Endothelial cell of umbilical vein (primary cell): ENCODE measurements at regions not wholly inside any gene's neighbourhood (a gene's known extent, or its start where the extent isn't known, plus 50 kb on each side); places are given as distances from the start of the nearest gene placed in this dataset.
A peak's percentile ranks its signal among the peaks of the same experiment; 100 is the strongest.

Source experiments
- BruUV-seq: library from RNA; stranded (reverse); fragments of 400-500 nt; replicated peaks from 2 replicates; lab custom pipeline; 2021; lab: Mats Ljungman, UMichigan
- CTCF ChIA-PET: fragments of 300-600, 350-600 bp; sonication (Branson Sonifier 250); formaldehyde crosslinking; loops from one replicate; lab custom pipeline; 2021; ENCODE audit warnings: antibody characterized with exemption, inconsistent platforms; lab: Charles Lee
- POLR2A ChIA-PET: fragments of 300-600, 350-600 bp; sonication (Branson Sonifier 250); formaldehyde crosslinking; loops from one replicate; lab custom pipeline; 2021; ENCODE audit warnings: antibody characterized with exemption, inconsistent platforms; lab: Charles Lee
- DNase-seq: peaks from one replicate; pipeline ENCODE4 v3.0.0-alpha.2; 2011; ENCODE audit warnings: low read depth, low spot score
- FAIRE-seq: peaks from 2 replicates; lab custom pipeline; 2011; peaks lifted over from hg19 to GRCh38; lab: Jason Lieb, UNC
- H2AFZ ChIP-seq: 2 replicates; pipeline ENCODE4 v1.6.0; 2012; ENCODE audit warnings: low read depth, low read length, control low read depth, inconsistent platforms
- H3K27ac ChIP-seq: 2 replicates; pipeline ENCODE4 v1.5.1; 2011; ENCODE audit warnings: low read depth, mild to moderate bottlenecking, control low read depth, low read length, moderate library complexity; ENCODE audit not compliant: insufficient read depth
- H3K27me3 ChIP-seq, 2 experiments: 2 replicates each; pipeline versions ENCODE4 v1.6.0 to v1.6.1; 2011; ENCODE audit warnings: low read length in 2 of 2, mixed read lengths in 1 of 2; ENCODE audit not compliant: control insufficient read depth in 2 of 2, insufficient read depth in 2 of 2
- H3K36me3 ChIP-seq, 2 experiments: 2 replicates in 1 of 2; 3 replicates in 1 of 2; pipeline ENCODE4 v1.5.1; 2011; ENCODE audit warnings: low read length in 2 of 2, mild to moderate bottlenecking in 1 of 2, moderate library complexity in 1 of 2; ENCODE audit not compliant: control insufficient read depth in 2 of 2, insufficient read depth in 2 of 2; ENCODE audit errors: extremely low read depth in 1 of 2
- H3K4me1 ChIP-seq: 3 replicates; pipeline ENCODE4 v1.5.1; 2011; ENCODE audit warnings: mild to moderate bottlenecking, low read length; ENCODE audit not compliant: control insufficient read depth, insufficient read depth; ENCODE audit errors: extremely low read depth
- H3K4me2 ChIP-seq: 2 replicates; pipeline ENCODE4 v1.6.1; 2011; ENCODE audit warnings: low read length, control low read depth, mixed read lengths; ENCODE audit not compliant: insufficient read depth
- H3K4me3 ChIP-seq, 3 experiments: fragments of 200-600 bp in 1 of 3; sonication (generic), shearing (Covaris generic) in 1 of 3; replicated peaks in 1 of 3; 2 replicates each; pipeline ENCODE4 v1.5.1; 2011 to 2016; ENCODE audit warnings: control low read depth in 3 of 3, low read length in 3 of 3, mild to moderate bottlenecking in 2 of 3, inconsistent platforms in 1 of 3, low read depth in 1 of 3, moderate library complexity in 1 of 3; ENCODE audit not compliant: insufficient read depth in 1 of 3
- H3K79me2 ChIP-seq: 2 replicates; pipeline ENCODE4 v1.6.0; 2012; ENCODE audit warnings: low read length, inconsistent platforms; ENCODE audit not compliant: control insufficient read depth, insufficient read depth
- H3K9ac ChIP-seq: replicated peaks from 2 replicates; pipeline ENCODE3; 2011; ENCODE audit warnings: low read length, control low read depth; ENCODE audit not compliant: insufficient read depth; ENCODE audit errors: extremely low read depth
- H3K9me1 ChIP-seq: replicated peaks from 3 replicates; pipeline ENCODE4 v1.6.0; 2011; ENCODE audit warnings: mild to moderate bottlenecking, low read length; ENCODE audit not compliant: control insufficient read depth, insufficient read depth; ENCODE audit errors: extremely low read depth
- H3K9me3 ChIP-seq: replicated peaks from 2 replicates; pipeline ENCODE4 v1.5.1; 2012; ENCODE audit warnings: low read length, inconsistent platforms; ENCODE audit not compliant: control insufficient read depth, insufficient read depth
- H4K20me1 ChIP-seq: replicated peaks from 2 replicates; pipeline ENCODE3; 2011; ENCODE audit warnings: mild to moderate bottlenecking, low read length; ENCODE audit not compliant: control insufficient read depth, insufficient read depth; ENCODE audit errors: extremely low read depth
- EZH2 ChIP-seq: IDR thresholded peaks from 2 replicates; pipeline ENCODE4 v1.6.1; 2012; ENCODE audit warnings: borderline replicate concordance, low read depth, mild to moderate bottlenecking, moderate library complexity, low read length, inconsistent platforms; ENCODE audit not compliant: severe bottlenecking
- FOS ChIP-seq: IDR thresholded peaks from 2 replicates; pipeline ENCODE4 v1.6.1; 2011; ENCODE audit warnings: mild to moderate bottlenecking, low read length, moderate library complexity, borderline replicate concordance; ENCODE audit not compliant: insufficient read depth
- GATA2 ChIP-seq: IDR thresholded peaks from 2 replicates; pipeline ENCODE4 v1.7.0; 2011; ENCODE audit warnings: low read depth, mild to moderate bottlenecking, moderate library complexity, mixed read lengths, low read length; ENCODE audit not compliant: insufficient read length, insufficient read depth
- JUN ChIP-seq: IDR thresholded peaks from 2 replicates; pipeline ENCODE4 v1.6.1; 2011; ENCODE audit warnings: borderline replicate concordance, low read depth; ENCODE audit not compliant: insufficient read length, insufficient read depth
- MYC ChIP-seq: IDR thresholded peaks from one replicate; pipeline ENCODE4 v1.6.1; 2011; ENCODE audit warnings: mild to moderate bottlenecking, low read depth, low read length
- POLR2A ChIP-seq: IDR thresholded peaks from 2 replicates; pipeline ENCODE4 v1.6.1; 2012; ENCODE audit warnings: low read depth, mild to moderate bottlenecking, control low read depth, low read length
- POLR2AphosphoS5 ChIP-seq: IDR thresholded peaks from 2 replicates; pipeline ENCODE4 v1.6.1; 2012; ENCODE audit warnings: low read depth, mild to moderate bottlenecking, control low read depth, low read length, moderate library complexity; ENCODE audit not compliant: insufficient read depth
- dilution Hi-C: fragments of 300-500 bp; cut with MboI; formaldehyde crosslinking; loops from one replicate; pipeline ENCODE4 v1.15.0; 2019; ENCODE audit warnings: low sequenced_read_pairs; ENCODE audit not compliant: extremely low pct_ligation_motif_present
- intact Hi-C: fragments of 100-400 bp; cut with micrococcal nuclease; formaldehyde crosslinking; loops from one replicate; pipeline ENCODE4 v1.10.0; 2022
- TF ChIP-seq, protein P1 (sequence below): IDR thresholded peaks from 2 replicates; pipeline ENCODE4 v1.6.1; 2011; ENCODE audit not compliant: insufficient read depth, insufficient read length
- TF ChIP-seq, protein P2 (sequence below), 2 donors: IDR thresholded peaks; 1 replicate in 1 of 2; 2 replicates in 1 of 2; pipeline ENCODE4 v1.5.1; 2011; ENCODE audit warnings: low read length in 2 of 2, mild to moderate bottlenecking in 2 of 2, moderate library complexity in 2 of 2, control low read depth in 1 of 2, inconsistent platforms in 1 of 2, low read depth in 1 of 2; ENCODE audit not compliant: insufficient read depth in 1 of 2; ENCODE audit errors: extremely low read depth in 1 of 2

DNA sequence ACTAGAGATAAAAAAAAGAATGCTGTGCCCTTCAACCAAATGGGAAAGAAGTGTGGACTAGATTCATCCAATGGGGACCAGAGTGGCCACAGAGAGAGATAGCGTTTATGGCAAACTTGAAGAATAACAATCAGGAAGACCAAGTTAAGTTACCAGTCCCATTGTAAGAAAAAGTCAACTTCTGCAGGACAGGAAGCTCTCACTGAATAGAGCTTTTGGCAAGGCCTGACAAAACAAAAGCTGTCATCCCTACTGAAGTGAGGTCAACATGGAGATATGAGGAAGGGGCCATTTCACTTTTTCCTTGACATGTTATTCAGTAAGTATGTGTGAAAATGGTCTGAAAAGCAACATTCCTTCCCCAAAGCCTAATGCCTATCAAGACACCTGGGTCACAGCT lies 111.8 kb upstream of the KLHL13 start:
- Histone ChIP-seq H3K4me2 (no peak overlapping the region), H3K27ac (peak overlapping the region; percentile 51), H3K27me3 (no peaks in the 10 kb centered on the region), H4K20me1 (no peaks in the 10 kb centered on the region), H2AFZ (peak overlapping the region; percentile 59), H3K9me3 (no peaks in the 10 kb centered on the region), H3K79me2 (no peaks in the 10 kb centered on the region), H3K4me1 (peaks cover 22% of the 10 kb centered on the region), H3K9me1 (no peaks in the 10 kb centered on the region), H3K36me3 (no peaks in the 10 kb centered on the region), H3K9ac (no peak overlapping the region), H3K4me3 (no peak overlapping the region)
- dilution Hi-C loops: no loop called here
- no TSS peak for BruUV-seq
- TF ChIP-seq POLR2A (no peak), GATA2 (no peak), POLR2AphosphoS5 (no peak), MYC (no peak), EZH2 (no peak), FOS (no peak), JUN (no peak)
- TF ChIP-seq, protein P1, sequence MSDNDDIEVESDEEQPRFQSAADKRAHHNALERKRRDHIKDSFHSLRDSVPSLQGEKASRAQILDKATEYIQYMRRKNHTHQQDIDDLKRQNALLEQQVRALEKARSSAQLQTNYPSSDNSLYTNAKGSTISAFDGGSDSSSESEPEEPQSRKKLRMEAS: no peak
- TF ChIP-seq, protein P2, sequence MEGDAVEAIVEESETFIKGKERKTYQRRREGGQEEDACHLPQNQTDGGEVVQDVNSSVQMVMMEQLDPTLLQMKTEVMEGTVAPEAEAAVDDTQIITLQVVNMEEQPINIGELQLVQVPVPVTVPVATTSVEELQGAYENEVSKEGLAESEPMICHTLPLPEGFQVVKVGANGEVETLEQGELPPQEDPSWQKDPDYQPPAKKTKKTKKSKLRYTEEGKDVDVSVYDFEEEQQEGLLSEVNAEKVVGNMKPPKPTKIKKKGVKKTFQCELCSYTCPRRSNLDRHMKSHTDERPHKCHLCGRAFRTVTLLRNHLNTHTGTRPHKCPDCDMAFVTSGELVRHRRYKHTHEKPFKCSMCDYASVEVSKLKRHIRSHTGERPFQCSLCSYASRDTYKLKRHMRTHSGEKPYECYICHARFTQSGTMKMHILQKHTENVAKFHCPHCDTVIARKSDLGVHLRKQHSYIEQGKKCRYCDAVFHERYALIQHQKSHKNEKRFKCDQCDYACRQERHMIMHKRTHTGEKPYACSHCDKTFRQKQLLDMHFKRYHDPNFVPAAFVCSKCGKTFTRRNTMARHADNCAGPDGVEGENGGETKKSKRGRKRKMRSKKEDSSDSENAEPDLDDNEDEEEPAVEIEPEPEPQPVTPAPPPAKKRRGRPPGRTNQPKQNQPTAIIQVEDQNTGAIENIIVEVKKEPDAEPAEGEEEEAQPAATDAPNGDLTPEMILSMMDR (IDR thresholded peaks at IDR 0.05; ENCODE audit: extremely low read depth in 1 of 2, insufficient read depth in 1 of 2, low read depth in 1 of 2, low read length in 2 of 2): no peak
- CTCF ChIA-PET: no interaction called here
- DNase-seq: peak; percentile 64
- peak; percentile 79 for FAIRE-seq
- POLR2A ChIA-PET: no interaction called here
- intact Hi-C loops: loop anchor here (10.0 kb wide), 1 partner anchor 324 kb away; no protein-coding TSS in a partner anchor
